ENCODE measurements at regions not wholly inside any gene's neighbourhood (a gene's known extent, or its start where the extent isn't known, plus 50 kb on each side); places are given as distances from the start of the nearest gene placed in this dataset.

DNA sequence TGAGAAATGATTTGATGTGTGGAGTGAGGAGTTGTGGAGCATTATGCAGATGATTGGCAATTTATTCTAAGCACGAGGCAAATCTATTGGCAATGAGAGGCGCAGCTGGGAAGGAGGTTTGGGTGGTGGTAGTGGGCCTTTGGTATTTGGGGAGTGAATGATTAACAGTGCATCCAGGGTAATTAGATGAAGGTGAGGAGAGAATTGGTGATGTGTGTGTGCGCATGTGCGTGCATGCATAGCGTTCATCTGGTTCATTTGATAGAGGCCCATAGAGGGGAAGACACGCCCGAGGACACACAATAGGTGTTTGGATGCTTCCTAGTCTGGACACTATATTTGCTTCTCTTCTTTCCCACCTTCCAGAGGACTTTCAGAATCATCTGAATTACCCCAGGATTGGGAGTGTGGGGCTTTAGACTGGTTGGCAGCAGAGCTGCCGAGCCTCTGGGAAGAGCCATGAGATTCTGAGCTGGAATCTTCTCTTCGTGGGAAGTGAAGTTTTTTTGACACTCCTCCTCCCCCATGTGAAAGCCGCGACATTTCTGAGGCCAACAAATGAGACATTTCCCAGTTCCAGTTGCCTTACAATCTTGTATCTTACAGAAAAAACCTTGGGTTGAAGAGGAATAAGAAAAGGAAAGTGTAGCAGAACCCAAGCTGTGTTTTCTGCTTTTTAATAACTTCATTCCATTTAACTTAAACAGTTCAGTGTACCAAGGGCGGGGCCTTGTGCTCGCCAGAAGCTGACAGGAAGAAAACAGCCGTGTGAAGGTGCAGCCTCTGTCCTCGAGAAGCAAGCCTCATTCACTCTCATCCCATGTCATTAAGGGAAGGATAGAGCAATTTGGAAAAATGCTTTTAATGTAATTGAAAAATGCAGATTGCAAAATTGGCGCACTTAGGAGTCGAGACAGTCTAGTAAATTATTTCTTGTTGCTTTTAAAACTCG is 65.2 kb downstream of the SLC25A47 start:
- Histone ChIP-seq H3K4me3 (ENCODE audit: low read length) (no peak overlapping the region), H3K36me3 (ENCODE audit: insufficient read depth, low read length) (no peaks in the 10 kb centered on the region), H3K9me2 (replicated peaks; ENCODE audit: insufficient read depth, low read length) (no peaks in the 10 kb centered on the region), H3K9me3 (ENCODE audit: low read length) (no peaks in the 10 kb centered on the region), H2AFZ (ENCODE audit: low read length) (no peak overlapping the region), H3K4me2 (ENCODE audit: low read depth, low read length, poor library complexity, severe bottlenecking) (no peak overlapping the region), H3K27ac (ENCODE audit: low read length) (no peak overlapping the region), H3K9ac (ENCODE audit: low read length) (no peak overlapping the region), H4K20me1 (ENCODE audit: insufficient read depth, low read depth, low read length) (peaks cover 53% of the 10 kb centered on the region; the same call in 1 of the 2 replicates), H3K79me2 (ENCODE audit: low read length) (no peaks in the 10 kb centered on the region), H3K4me1 (ENCODE audit: low read length) (no peaks in the 10 kb centered on the region), H3K27me3 (ENCODE audit: low read length) (no peaks in the 10 kb centered on the region)
- no peak for DNase-seq

DNA sequence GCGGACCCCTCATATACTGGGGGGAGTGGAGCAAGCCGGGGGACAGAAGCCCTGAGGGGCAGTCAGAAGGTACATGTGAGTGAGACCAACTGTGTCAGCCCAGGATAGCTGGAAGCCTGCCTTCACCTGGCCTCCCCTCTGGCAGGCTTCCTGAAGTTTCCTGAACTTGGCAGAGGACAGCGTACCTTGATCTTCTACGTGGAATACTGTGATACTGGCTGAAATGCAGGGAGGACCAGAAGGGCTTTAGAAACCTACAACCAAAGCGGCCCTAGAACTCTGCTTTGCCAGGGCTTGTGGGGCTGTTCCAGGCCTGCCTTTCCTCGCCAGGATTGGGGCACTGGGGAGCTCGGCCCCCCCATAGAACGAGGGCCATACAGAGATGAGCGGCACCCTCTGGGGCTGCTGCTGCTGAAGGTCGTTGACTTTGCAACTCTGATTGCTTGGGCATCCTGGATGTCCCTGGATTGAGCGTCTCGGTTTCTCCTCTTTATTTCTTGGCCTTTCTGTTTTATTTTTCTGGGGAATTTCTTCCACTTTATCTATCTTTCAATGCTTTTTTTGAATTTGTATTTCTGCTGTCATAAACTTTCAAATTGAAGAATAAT is 66.5 kb downstream of the SLC25A47 start:
- Histone ChIP-seq H3K79me2 (ENCODE audit: low read length) (no peaks in the 10 kb centered on the region), H3K4me2 (ENCODE audit: low read depth, low read length, poor library complexity, severe bottlenecking) (no peak overlapping the region), H3K27ac (ENCODE audit: low read length) (no peak overlapping the region)

DNA sequence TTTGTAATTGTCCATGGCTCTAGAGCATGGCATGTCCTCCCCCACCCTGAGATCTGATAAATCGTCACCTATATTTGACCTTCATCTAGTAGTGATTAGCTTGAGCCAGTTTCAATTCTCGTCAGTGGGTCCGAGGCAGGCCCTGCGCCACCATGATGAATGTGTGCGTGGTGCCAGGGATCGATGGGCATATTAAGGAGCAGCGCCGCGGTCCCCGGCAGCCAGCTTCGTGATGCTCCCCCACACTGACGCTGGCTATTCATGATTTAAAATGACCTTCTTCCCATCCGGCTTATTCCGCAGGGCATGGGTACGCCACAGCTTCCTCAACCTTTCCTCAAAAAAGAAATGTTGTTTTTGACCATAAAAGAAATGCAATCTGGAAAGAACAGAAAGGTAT is 68.0 kb downstream of the SLC25A47 start:
- no peak overlapping the region for H3K4me2 ChIP-seq (ENCODE audit: low read depth, low read length, poor library complexity, severe bottlenecking)
- H3K27ac ChIP-seq (ENCODE audit: low read length) = no peak overlapping the region
- no peak overlapping the region for H3K9ac ChIP-seq (ENCODE audit: low read length)
- H3K4me1 ChIP-seq (ENCODE audit: low read length) = no peaks in the 10 kb centered on the region
- no peaks in the 10 kb centered on the region for H3K9me3 ChIP-seq (ENCODE audit: low read length)
- H3K9me2 ChIP-seq (replicated peaks; ENCODE audit: insufficient read depth, low read length) = no peaks in the 10 kb centered on the region
- H3K4me3 ChIP-seq (ENCODE audit: low read length) = no peak overlapping the region
- H2AFZ ChIP-seq (ENCODE audit: low read length) = no peak overlapping the region
- no peak for DNase-seq
- H4K20me1 ChIP-seq (ENCODE audit: insufficient read depth, low read depth, low read length) = peaks cover 58% of the 10 kb centered on the region; the same call in 1 of the 2 replicates
- H3K36me3 ChIP-seq (ENCODE audit: insufficient read depth, low read length) = no peaks in the 10 kb centered on the region
- no peaks in the 10 kb centered on the region for H3K27me3 ChIP-seq (ENCODE audit: low read length)
- H3K79me2 ChIP-seq (ENCODE audit: low read length) = no peaks in the 10 kb centered on the region

More for the DNA sequence above, 66.5 kb downstream of the SLC25A47 start:
- Histone ChIP-seq H4K20me1 (ENCODE audit: insufficient read depth, low read depth, low read length) (peaks cover 56% of the 10 kb centered on the region; the same call in 1 of the 2 replicates), H3K27me3 (ENCODE audit: low read length) (no peaks in the 10 kb centered on the region), H3K36me3 (ENCODE audit: insufficient read depth, low read length) (no peaks in the 10 kb centered on the region), H3K9me2 (replicated peaks; ENCODE audit: insufficient read depth, low read length) (no peaks in the 10 kb centered on the region), H3K4me3 (ENCODE audit: low read length) (no peak overlapping the region), H3K4me1 (ENCODE audit: low read length) (no peaks in the 10 kb centered on the region), H2AFZ (ENCODE audit: low read length) (no peak overlapping the region), H3K9me3 (ENCODE audit: low read length) (no peaks in the 10 kb centered on the region), H3K9ac (ENCODE audit: low read length) (no peak overlapping the region)
- DNase-seq = no peak

DNA sequence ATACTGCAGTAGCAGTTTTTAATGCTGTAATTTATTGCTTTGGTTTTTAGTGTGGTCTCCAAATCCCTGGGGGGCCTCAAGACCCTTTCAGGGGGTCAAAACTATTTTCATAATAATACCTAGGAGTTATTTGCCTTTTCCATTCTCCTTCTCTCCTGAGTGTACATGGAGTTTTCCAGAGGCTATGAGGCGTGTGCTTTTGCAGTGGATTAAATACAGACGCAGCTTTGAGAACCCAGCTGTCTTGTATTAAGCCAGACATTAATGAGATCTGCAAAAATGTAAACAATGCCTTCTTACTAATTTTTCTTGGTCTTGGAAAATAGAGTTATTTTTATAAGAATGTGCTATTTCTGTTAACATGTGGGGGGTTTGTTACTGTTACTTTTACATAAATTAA is 68.6 kb downstream of the SLC25A47 start:
- peaks cover 62% of the 10 kb centered on the region; the same call in 1 of the 2 replicates for H4K20me1 ChIP-seq (ENCODE audit: insufficient read depth, low read depth, low read length)
- H3K4me3 ChIP-seq (ENCODE audit: low read length) = no peak overlapping the region
- no peak overlapping the region for H3K4me2 ChIP-seq (ENCODE audit: low read depth, low read length, poor library complexity, severe bottlenecking)
- H2AFZ ChIP-seq (ENCODE audit: low read length) = no peak overlapping the region
- H3K36me3 ChIP-seq (ENCODE audit: insufficient read depth, low read length) = no peaks in the 10 kb centered on the region
- H3K9me2 ChIP-seq (replicated peaks; ENCODE audit: insufficient read depth, low read length) = no peaks in the 10 kb centered on the region
- H3K27me3 ChIP-seq (ENCODE audit: low read length) = no peaks in the 10 kb centered on the region
- H3K9ac ChIP-seq (ENCODE audit: low read length) = no peak overlapping the region
- H3K27ac ChIP-seq (ENCODE audit: low read length) = no peak overlapping the region
- no peaks in the 10 kb centered on the region for H3K9me3 ChIP-seq (ENCODE audit: low read length)
- no peaks in the 10 kb centered on the region for H3K4me1 ChIP-seq (ENCODE audit: low read length)
- DNase-seq = no peak
- H3K79me2 ChIP-seq (ENCODE audit: low read length) = no peaks in the 10 kb centered on the region

DNA sequence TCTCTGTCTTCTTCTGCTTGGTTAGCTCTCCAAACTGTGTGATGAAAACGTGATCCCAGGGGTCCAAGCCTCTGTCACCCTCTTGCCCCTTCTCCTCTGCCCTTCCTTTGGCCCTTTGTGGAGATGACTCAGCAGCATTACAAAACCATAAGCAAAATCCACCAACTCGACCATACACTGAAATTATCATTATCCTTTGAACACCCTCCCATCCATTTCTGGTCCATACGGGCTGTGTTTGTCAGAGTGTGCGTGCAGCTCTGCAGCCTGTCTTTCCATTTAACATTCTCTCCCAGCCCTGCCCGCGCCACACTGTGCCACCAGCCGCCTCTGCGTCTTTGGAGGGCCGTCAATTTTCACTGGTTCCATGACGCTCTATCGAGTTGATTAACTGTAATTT is 69.2 kb downstream of the SLC25A47 start:
- Histone ChIP-seq H3K9me3 (ENCODE audit: low read length) (no peaks in the 10 kb centered on the region), H3K9ac (ENCODE audit: low read length) (no peak overlapping the region), H3K4me3 (ENCODE audit: low read length) (no peak overlapping the region), H3K4me1 (ENCODE audit: low read length) (no peaks in the 10 kb centered on the region), H3K9me2 (replicated peaks; ENCODE audit: insufficient read depth, low read length) (no peaks in the 10 kb centered on the region), H2AFZ (ENCODE audit: low read length) (no peak overlapping the region), H3K27me3 (ENCODE audit: low read length) (no peaks in the 10 kb centered on the region), H3K27ac (ENCODE audit: low read length) (no peak overlapping the region), H3K36me3 (ENCODE audit: insufficient read depth, low read length) (no peaks in the 10 kb centered on the region), H4K20me1 (ENCODE audit: insufficient read depth, low read depth, low read length) (peaks cover 63% of the 10 kb centered on the region; the same call in 1 of the 2 replicates), H3K79me2 (ENCODE audit: low read length) (no peaks in the 10 kb centered on the region), H3K4me2 (ENCODE audit: low read depth, low read length, poor library complexity, severe bottlenecking) (no peak overlapping the region)
- no peak for DNase-seq

DNA sequence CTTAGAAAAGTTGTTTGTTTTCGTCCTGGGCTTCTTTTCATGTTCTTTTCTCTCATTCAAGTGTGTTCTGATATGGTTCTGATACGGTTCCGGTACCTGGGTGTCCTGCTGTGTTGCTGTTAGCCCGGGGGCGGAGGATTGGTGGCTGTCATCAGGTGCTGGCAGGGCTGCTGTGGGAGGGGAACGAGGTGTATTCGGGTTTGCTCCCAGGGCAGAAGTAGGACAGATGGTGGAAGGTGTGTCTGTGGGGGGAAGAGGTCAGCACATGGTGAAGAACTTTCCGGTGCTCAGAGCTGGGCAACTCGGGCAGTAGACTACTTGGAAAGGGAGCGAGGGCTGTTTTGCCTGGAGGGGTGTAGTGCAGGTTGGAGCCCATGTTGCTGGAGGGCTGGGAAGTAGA is 70.2 kb downstream of the SLC25A47 start:
- Histone ChIP-seq H3K9me2 (replicated peaks; ENCODE audit: insufficient read depth, low read length) (no peaks in the 10 kb centered on the region), H3K27me3 (ENCODE audit: low read length) (no peaks in the 10 kb centered on the region), H3K36me3 (ENCODE audit: insufficient read depth, low read length) (no peaks in the 10 kb centered on the region), H3K79me2 (ENCODE audit: low read length) (no peaks in the 10 kb centered on the region), H3K4me1 (ENCODE audit: low read length) (no peaks in the 10 kb centered on the region), H2AFZ (ENCODE audit: low read length) (no peak overlapping the region), H4K20me1 (ENCODE audit: insufficient read depth, low read depth, low read length) (peaks cover 61% of the 10 kb centered on the region; the same call in 1 of the 2 replicates), H3K9me3 (ENCODE audit: low read length) (no peaks in the 10 kb centered on the region), H3K27ac (ENCODE audit: low read length) (no peak overlapping the region), H3K4me2 (ENCODE audit: low read depth, low read length, poor library complexity, severe bottlenecking) (no peak overlapping the region), H3K9ac (ENCODE audit: low read length) (no peak overlapping the region), H3K4me3 (ENCODE audit: low read length) (no peak overlapping the region)
- DNase-seq = no peak

DNA sequence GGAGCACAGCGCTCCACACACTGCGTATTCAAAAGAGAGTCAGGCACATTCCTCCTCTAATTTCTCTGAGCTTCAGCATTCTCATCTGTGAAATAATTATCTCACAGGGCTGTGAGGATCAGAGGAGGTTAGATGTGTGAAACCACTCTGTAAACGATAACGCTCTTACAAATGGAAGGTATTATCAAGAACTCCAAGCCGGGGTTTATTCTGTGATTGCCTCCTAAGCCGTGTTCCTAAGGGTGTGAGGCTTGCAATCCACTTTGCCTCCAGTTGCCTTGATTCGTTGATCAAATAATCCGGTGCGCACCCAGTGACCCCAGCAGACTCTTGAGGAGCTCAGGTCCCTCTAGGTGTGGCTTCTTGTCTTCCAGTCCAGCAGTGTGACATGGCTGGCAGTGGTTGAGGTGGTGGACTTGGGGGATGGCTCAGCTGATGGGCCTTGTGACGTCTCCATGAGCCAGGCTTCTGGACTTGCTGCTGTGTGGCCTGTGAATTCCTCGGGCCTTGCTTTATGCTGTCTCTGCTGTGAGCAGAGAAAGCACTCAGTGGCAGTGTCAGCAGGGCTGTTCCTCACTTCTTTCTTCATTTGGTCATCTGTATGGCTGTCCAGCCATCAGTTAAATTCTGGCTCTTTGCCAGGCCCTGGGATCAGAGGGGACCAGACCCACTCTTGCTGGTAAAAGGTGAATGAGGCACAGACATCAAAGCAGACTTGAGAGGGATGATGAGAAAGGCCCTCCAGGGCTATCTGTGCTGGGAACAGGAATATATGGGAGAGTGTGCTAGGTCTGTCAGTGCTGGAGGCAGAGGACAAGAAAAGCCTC is 71.0 kb downstream of the SLC25A47 start:
- Histone ChIP-seq H4K20me1 (ENCODE audit: insufficient read depth, low read depth, low read length) (peaks cover 60% of the 10 kb centered on the region), H3K4me1 (ENCODE audit: low read length) (no peaks in the 10 kb centered on the region), H3K9me2 (replicated peaks; ENCODE audit: insufficient read depth, low read length) (no peaks in the 10 kb centered on the region), H3K4me3 (ENCODE audit: low read length) (no peak overlapping the region), H3K9ac (ENCODE audit: low read length) (no peak overlapping the region), H3K27ac (ENCODE audit: low read length) (no peak overlapping the region), H3K27me3 (ENCODE audit: low read length) (no peaks in the 10 kb centered on the region), H3K9me3 (ENCODE audit: low read length) (no peaks in the 10 kb centered on the region), H2AFZ (ENCODE audit: low read length) (no peak overlapping the region), H3K79me2 (ENCODE audit: low read length) (no peaks in the 10 kb centered on the region), H3K36me3 (ENCODE audit: insufficient read depth, low read length) (no peaks in the 10 kb centered on the region), H3K4me2 (ENCODE audit: low read depth, low read length, poor library complexity, severe bottlenecking) (no peak overlapping the region)
- no peak for DNase-seq
